Kidney epithelial cell (primary cell): ENCODE measurements at regions not wholly inside any gene's neighbourhood (a gene's known extent, or its start where the extent isn't known, plus 50 kb on each side); places are given as distances from the start of the nearest gene placed in this dataset.

Experiments used
- DNase-seq: peaks from one replicate; pipeline ENCODE4 v3.0.0-alpha.2; 2010; ENCODE audit warnings: low read depth
- H3K27me3 ChIP-seq: 2 replicates; pipeline ENCODE4 v1.6.0; 2011; ENCODE audit warnings: low read length; ENCODE audit not compliant: control insufficient read depth, insufficient read depth
- H3K36me3 ChIP-seq: 2 replicates; pipeline ENCODE4 v1.5.1; 2011; ENCODE audit warnings: low read length; ENCODE audit not compliant: control insufficient read depth, insufficient read depth
- H3K4me3 ChIP-seq: 2 replicates; pipeline ENCODE4 v1.5.1; 2011; ENCODE audit warnings: low read depth, mild to moderate bottlenecking, control low read depth, low read length
- TF ChIP-seq, protein P1 (sequence below): IDR thresholded peaks from 2 replicates; pipeline ENCODE4 v1.5.1; 2011; ENCODE audit warnings: mild to moderate bottlenecking, moderate library complexity, low read length, control low read depth, inconsistent platforms; ENCODE audit not compliant: insufficient read depth, poor library complexity, severe bottlenecking

DNA sequence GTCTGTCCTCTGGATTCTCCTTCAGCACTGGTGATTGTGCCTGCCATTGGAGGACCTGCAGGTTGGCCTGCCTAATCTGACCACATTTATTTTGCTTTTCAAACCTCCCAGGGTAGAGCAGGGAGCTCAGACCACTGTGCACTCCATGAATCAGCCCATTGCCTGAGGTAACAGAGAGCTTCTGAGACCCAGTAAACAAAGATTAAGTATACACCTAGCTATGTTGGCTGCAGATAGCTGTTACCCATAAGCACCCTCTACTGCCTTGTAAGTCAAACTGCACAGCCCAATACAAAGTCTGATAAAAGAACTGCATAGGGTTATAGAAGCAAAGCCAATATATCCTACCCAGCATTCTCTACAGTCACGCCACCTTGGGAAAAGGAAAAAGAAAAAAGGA, 338.7 kb downstream of the HTR1B start:
- TF ChIP-seq, protein P1, sequence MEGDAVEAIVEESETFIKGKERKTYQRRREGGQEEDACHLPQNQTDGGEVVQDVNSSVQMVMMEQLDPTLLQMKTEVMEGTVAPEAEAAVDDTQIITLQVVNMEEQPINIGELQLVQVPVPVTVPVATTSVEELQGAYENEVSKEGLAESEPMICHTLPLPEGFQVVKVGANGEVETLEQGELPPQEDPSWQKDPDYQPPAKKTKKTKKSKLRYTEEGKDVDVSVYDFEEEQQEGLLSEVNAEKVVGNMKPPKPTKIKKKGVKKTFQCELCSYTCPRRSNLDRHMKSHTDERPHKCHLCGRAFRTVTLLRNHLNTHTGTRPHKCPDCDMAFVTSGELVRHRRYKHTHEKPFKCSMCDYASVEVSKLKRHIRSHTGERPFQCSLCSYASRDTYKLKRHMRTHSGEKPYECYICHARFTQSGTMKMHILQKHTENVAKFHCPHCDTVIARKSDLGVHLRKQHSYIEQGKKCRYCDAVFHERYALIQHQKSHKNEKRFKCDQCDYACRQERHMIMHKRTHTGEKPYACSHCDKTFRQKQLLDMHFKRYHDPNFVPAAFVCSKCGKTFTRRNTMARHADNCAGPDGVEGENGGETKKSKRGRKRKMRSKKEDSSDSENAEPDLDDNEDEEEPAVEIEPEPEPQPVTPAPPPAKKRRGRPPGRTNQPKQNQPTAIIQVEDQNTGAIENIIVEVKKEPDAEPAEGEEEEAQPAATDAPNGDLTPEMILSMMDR = peak; percentile 7
- DNase-seq = no peak
- H3K36me3 ChIP-seq = no peaks in the 10 kb centered on the region
- H3K27me3 ChIP-seq = no peaks in the 10 kb centered on the region
- no peak overlapping the region for H3K4me3 ChIP-seq

DNA sequence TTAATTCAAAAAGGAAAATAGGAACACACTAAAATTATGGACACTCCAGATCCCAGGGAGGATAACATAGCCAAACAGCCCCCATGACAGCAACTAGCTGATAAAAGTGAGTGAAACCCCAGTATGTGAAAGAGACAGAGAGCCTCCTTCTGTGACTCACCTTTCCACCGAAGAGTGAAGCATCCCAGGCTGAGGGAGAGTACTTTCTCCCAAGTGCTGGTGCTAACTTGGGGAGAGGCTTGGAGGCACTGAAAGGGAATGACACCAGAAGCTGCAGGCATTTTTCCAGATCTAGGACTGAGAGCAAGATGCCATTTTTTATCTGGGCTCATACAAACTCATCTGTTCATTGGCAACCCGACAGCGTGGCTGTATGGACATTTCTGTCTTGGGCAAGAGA, 339.8 kb downstream of the HTR1B start:
- Histone ChIP-seq H3K36me3 (no peaks in the 10 kb centered on the region), H3K27me3 (no peaks in the 10 kb centered on the region), H3K4me3 (no peak overlapping the region)
- TF ChIP-seq, protein P1 = no peak
- no peak for DNase-seq

GRCh38 chr6:77106992-77107391, 356.3 kb downstream of the HTR1B start:
- no peak for DNase-seq
- no peaks in the 10 kb centered on the region for H3K27me3 ChIP-seq
- TF ChIP-seq, protein P1 = no peak
- no peak overlapping the region for H3K4me3 ChIP-seq
- H3K36me3 ChIP-seq = no peaks in the 10 kb centered on the region

DNA sequence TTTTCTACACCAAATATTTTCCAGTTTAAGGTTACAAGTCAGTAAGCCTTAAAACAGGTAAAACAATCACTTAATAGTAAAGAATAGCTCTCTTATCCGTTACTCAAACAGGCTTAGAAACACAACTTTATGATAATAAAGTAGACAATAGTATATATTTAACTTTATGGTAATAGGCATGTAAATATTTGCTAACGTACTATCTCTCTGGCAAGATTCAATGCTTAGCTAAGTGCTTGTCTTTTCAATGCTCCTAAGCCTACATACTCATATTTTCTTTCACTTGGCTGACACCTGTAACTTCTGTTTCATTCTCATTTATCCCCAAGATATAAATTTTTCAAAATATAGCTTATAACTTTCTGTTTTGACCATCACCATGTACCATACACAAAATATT, 358.2 kb downstream of the HTR1B start:
- H3K4me3 ChIP-seq = no peak overlapping the region
- H3K36me3 ChIP-seq = no peaks in the 10 kb centered on the region
- no peaks in the 10 kb centered on the region for H3K27me3 ChIP-seq
- TF ChIP-seq, protein P1 = no peak
- no peak for DNase-seq

GRCh38 chr6:77097940-77098339, 365.4 kb downstream of the HTR1B start:
- DNase-seq = no peak
- Histone ChIP-seq H3K27me3 (no peaks in the 10 kb centered on the region), H3K36me3 (no peaks in the 10 kb centered on the region), H3K4me3 (no peak overlapping the region)
- TF ChIP-seq, protein P1 = no peak

- Histone ChIP-seq H3K36me3 (no peaks in the 10 kb centered on the region), H3K27me3 (no peaks in the 10 kb centered on the region), H3K4me3 (no peak overlapping the region)
- DNase-seq = no peak
- TF ChIP-seq, protein P1 = no peak
These were observed 367.2 kb downstream of the HTR1B start for GRCh38 chr6:77095936-77096627.
